Thoracic aorta (tissue), 2 donors: ENCODE measurements at regions not wholly inside any gene's neighbourhood (a gene's known extent, or its start where the extent isn't known, plus 50 kb on each side); places are given as distances from the start of the nearest gene placed in this dataset.

Experiments used
- ATAC-seq: fragments of 150-250 bp; one replicate; pipeline ENCODE4 v1.8.0; 2017; ENCODE audit warnings: low read depth; ENCODE audit not compliant: insufficient number of reproducible peaks, low FRiP score
- DNase-seq: peaks from one replicate; pipeline ENCODE4 v3.0.0-alpha.2; 2020; ENCODE audit warnings: low spot score
- H3K27ac ChIP-seq, 2 donors: fragments of 200-600 bp; sonication (generic); 1 replicate in 1 of 2; 2 replicates in 1 of 2; pipeline ENCODE4 v1.5.1; 2016; ENCODE audit warnings: mild to moderate bottlenecking in 2 of 2, moderate library complexity in 2 of 2
- H3K27me3 ChIP-seq: fragments of 200-600 bp; sonication (generic); replicated peaks from 2 replicates; pipeline ENCODE4 v1.6.0; 2016; ENCODE audit warnings: mild to moderate bottlenecking; ENCODE audit not compliant: insufficient read depth
- H3K36me3 ChIP-seq: fragments of 200-600 bp; sonication (generic); one replicate; pipeline ENCODE4 v1.5.1; 2016
- H3K4me1 ChIP-seq, 2 donors: fragments of 200-600 bp; sonication (generic); 1 replicate in 1 of 2; 2 replicates in 1 of 2; pipeline versions ENCODE4 v1.5.1 to v1.6.0; 2016; ENCODE audit warnings: low read depth in 2 of 2, mild to moderate bottlenecking in 1 of 2; ENCODE audit not compliant: control insufficient read depth in 1 of 2
- H3K4me3 ChIP-seq: fragments of 200-600 bp; sonication (generic); 2 replicates; pipeline ENCODE4 v1.5.1; 2016; ENCODE audit warnings: mild to moderate bottlenecking
- H3K9me3 ChIP-seq: fragments of 200-600 bp; sonication (generic); 2 replicates; pipeline ENCODE4 v1.5.1; 2016
- TF ChIP-seq, protein P1 (sequence below): fragments of 200-600 bp; sonication (generic); IDR thresholded peaks from one replicate; pipeline ENCODE4 v1.5.1; 2019; ENCODE audit warnings: antibody characterized with exemption

DNA sequence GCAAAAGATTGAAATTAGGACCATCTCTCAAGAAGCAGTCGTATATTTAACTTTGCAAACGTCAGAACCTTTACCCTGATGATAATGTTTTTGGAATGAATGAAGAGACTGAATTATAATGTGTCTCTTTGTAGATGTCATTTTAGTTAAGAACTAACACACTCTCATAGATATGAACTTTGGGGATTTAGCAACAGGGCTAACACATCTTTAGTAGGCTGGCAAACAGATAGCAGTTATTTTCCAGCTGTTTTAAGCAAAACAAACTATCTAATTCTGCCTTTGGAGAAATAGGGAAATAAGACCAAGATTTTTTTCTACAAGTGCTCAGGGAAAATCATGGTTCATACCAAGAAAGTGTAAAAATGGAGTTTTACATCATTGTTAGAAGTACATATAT is 469.7 kb downstream of the SPATA31D1 start:
- ATAC-seq, result no peak
- Histone ChIP-seq H3K27ac (no peak overlapping the region), H3K4me3 (no peak overlapping the region), H3K27me3 (no peaks in the 10 kb centered on the region), H3K36me3 (no peaks in the 10 kb centered on the region), H3K4me1 (no peaks in the 10 kb centered on the region), H3K9me3 (no peaks in the 10 kb centered on the region)
- no peak for DNase-seq
- TF ChIP-seq, protein P1, sequence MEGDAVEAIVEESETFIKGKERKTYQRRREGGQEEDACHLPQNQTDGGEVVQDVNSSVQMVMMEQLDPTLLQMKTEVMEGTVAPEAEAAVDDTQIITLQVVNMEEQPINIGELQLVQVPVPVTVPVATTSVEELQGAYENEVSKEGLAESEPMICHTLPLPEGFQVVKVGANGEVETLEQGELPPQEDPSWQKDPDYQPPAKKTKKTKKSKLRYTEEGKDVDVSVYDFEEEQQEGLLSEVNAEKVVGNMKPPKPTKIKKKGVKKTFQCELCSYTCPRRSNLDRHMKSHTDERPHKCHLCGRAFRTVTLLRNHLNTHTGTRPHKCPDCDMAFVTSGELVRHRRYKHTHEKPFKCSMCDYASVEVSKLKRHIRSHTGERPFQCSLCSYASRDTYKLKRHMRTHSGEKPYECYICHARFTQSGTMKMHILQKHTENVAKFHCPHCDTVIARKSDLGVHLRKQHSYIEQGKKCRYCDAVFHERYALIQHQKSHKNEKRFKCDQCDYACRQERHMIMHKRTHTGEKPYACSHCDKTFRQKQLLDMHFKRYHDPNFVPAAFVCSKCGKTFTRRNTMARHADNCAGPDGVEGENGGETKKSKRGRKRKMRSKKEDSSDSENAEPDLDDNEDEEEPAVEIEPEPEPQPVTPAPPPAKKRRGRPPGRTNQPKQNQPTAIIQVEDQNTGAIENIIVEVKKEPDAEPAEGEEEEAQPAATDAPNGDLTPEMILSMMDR, result no peak

DNA sequence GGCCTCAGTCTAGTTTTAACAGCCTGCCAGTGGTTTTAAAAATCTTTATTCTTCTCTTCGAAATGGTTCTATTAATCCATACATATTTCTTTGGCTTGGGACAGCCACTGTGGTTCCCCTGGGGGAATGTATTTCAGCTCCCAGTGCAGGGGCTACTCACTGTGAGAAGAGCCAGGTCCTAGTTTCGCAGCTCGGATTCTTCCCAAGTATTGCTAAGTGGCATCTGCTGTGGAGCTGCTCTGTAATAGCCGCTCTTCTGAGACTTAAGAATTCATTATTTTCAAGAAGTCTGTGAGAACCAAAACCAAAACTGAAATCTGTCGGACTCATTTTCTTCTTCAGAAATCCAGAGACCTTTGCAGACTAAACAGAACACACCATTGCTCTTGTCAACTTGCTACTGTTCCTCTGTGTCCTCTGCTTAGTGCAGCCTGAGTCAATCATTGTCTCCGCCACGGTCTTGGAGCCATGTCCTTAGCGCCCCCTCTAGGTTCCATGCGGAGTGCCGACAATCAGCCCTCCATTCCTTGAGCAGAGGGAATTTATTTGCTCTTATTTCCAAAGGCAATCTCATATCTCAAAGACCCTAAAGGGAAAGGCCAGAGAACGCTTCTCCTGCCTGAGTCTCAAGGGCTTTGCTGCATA is 478.2 kb downstream of the SPATA31D1 start:
- ATAC-seq, result no peak
- Histone ChIP-seq H3K4me3 (peak overlapping the region; percentile 30), H3K4me1 (no peaks in the 10 kb centered on the region), H3K27ac (no peak overlapping the region), H3K36me3 (no peaks in the 10 kb centered on the region), H3K27me3 (no peaks in the 10 kb centered on the region), H3K9me3 (no peaks in the 10 kb centered on the region)
- no peak for DNase-seq
- TF ChIP-seq, protein P1, result peak; percentile 44

GRCh38 chr9:82467436-82467835 is 478.9 kb downstream of the SPATA31D1 start:
- H3K4me3 ChIP-seq, result no peak overlapping the region
- H3K4me1 ChIP-seq, result no peaks in the 10 kb centered on the region
- no peak overlapping the region for H3K27ac ChIP-seq
- no peaks in the 10 kb centered on the region for H3K9me3 ChIP-seq
- DNase-seq (no peak), ATAC-seq (no peak)
- no peaks in the 10 kb centered on the region for H3K27me3 ChIP-seq
- H3K36me3 ChIP-seq, result no peaks in the 10 kb centered on the region
- TF ChIP-seq, protein P1, result no peak

GRCh38 chr9:82474235-82474634 is 485.7 kb downstream of the SPATA31D1 start:
- no peaks in the 10 kb centered on the region for H3K4me1 ChIP-seq
- no peaks in the 10 kb centered on the region for H3K27me3 ChIP-seq
- no peak for DNase-seq
- TF ChIP-seq, protein P1, result no peak
- ATAC-seq, result no peak
- H3K27ac ChIP-seq, result no peak overlapping the region
- H3K4me3 ChIP-seq, result no peak overlapping the region
- H3K36me3 ChIP-seq, result no peaks in the 10 kb centered on the region
- no peaks in the 10 kb centered on the region for H3K9me3 ChIP-seq

DNA sequence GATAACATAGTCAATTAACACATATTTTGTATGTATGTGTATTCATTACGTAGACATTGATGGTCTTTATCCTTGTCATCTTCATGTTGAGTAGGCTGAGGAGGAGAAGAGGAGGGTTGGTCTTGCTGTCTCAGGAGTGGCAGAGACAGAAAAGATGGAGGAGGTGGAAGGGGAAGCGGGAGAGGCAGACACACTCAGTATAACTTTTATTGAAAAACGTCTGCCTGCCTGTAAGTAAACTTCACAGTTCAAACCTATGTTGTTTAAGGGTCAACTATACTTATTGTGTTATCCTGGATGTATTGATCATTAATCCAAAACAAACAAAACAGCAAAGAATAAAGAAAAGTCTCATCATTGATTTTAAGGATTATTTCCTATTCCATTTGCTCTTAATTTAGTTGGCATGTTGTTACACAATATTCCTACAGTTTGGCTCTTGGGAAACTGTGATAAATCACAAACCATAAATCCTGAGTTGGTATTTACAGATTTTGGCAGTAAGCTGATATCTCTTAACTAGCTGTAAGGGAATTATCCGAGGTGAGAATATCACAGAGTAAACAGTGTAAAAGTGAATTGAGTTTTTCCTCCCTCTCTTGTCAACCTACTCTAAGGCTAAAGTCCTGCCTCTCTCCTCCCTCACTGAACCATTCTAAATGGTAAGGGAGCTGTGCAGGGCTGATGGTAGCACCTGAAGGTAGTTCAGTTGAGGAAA is 487.2 kb downstream of the SPATA31D1 start:
- DNase-seq (no peak), ATAC-seq (no peak)
- TF ChIP-seq, protein P1, result no peak
- Histone ChIP-seq H3K4me3 (no peak overlapping the region), H3K27ac (no peak overlapping the region), H3K36me3 (no peaks in the 10 kb centered on the region), H3K4me1 (no peaks in the 10 kb centered on the region), H3K9me3 (no peaks in the 10 kb centered on the region), H3K27me3 (no peaks in the 10 kb centered on the region)
